Iris pigment epithelial cell (primary cell): ENCODE measurements at regions not wholly inside any gene's neighbourhood (a gene's known extent, or its start where the extent isn't known, plus 50 kb on each side); places are given as distances from the start of the nearest gene placed in this dataset.
"Not testable (repeated sequence)": the region's sequence is repeated elsewhere in the genome, so short reads cannot be mapped to it uniquely, and the experiment has no call there.

Experiments
- DNase-seq: peaks from one replicate; pipeline ENCODE4 v3.0.0-alpha.2; 2011; ENCODE audit warnings: low read depth

- no peak for DNase-seq
Observed at GRCh38 chrX:793216-793770, 162.7 kb downstream of the SHOX start.

- DNase-seq, result no peak
Observed at GRCh38 chrX:791479-792034, 161.0 kb downstream of the SHOX start.

GRCh38 chrX:790783-791360 is 160.3 kb downstream of the SHOX start:
- DNase-seq, result no peak

GRCh38 chrX:790041-790506 is 159.5 kb downstream of the SHOX start:
- no peak for DNase-seq

- DNase-seq, result no peak
Observed at GRCh38 chrX:789096-789495, 158.5 kb downstream of the SHOX start.

- DNase-seq, result no peak
Observed at GRCh38 chrX:786441-786881, 155.9 kb downstream of the SHOX start.

- DNase-seq, result no peak
Observed at GRCh38 chrX:784829-785228, 154.2 kb downstream of the SHOX start.

GRCh38 chrX:781224-782204 is 150.9 kb downstream of the SHOX start:
- DNase-seq, result no peak

- no peak for DNase-seq
Observed at GRCh38 chrX:776529-777230, 146.1 kb downstream of the SHOX start.

- no peak for DNase-seq
Observed at GRCh38 chrX:776061-776460, 145.5 kb downstream of the SHOX start.

GRCh38 chrX:774536-774935 is 143.9 kb downstream of the SHOX start:
- no peak for DNase-seq

GRCh38 chrX:773292-774025 is 142.9 kb downstream of the SHOX start:
- no peak for DNase-seq

GRCh38 chrX:771536-771935 is 140.9 kb downstream of the SHOX start:
- DNase-seq, result no peak

GRCh38 chrX:769796-770195 is 139.2 kb downstream of the SHOX start:
- no peak for DNase-seq

- DNase-seq, result no peak
Observed at GRCh38 chrX:768596-768995, 138.0 kb downstream of the SHOX start.

GRCh38 chrX:758917-759316 is 128.3 kb downstream of the SHOX start:
- no peak for DNase-seq

- DNase-seq, result no peak
Observed at GRCh38 chrX:750812-751211, 120.2 kb downstream of the SHOX start.

GRCh38 chrX:750263-750662 is 119.7 kb downstream of the SHOX start:
- DNase-seq, result no peak

GRCh38 chrX:747176-747575 is 116.6 kb downstream of the SHOX start:
- no peak for DNase-seq

GRCh38 chrX:739611-740010 is 109.0 kb downstream of the SHOX start:
- no peak for DNase-seq

GRCh38 chrX:737021-737420 is 106.4 kb downstream of the SHOX start:
- DNase-seq, result not testable (repeated sequence)
